ENCODE measurements at regions not wholly inside any gene's neighbourhood (a gene's known extent, or its start where the extent isn't known, plus 50 kb on each side); places are given as distances from the start of the nearest gene placed in this dataset.

DNA sequence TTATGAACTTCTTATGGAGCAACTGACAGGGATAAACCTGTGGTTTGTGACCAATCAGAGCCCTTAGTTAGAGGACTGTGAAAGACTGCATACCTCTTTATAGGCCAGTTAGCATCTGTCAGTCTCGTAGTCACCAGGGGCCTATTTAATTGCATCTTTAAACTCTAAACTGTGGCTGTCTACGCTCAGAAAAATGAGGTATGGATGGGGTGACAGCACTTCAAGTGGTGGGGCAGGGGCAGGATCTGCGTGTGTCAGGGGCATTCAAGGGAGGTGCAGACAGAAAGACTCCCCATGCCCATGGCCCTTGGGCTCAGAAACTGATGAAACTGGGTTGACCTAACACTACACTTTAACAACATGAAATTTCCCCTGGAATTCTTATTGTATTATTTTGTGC, 132.6 kb upstream of the TBCA start:
- no peaks in the 10 kb centered on the region for H3K36me3 Mint-ChIP-seq (ENCODE audit: low read depth)
- 94% methylated on average over 3 of the region's 3 CpGs; no CpG with 5 or more reads in 1 of the 2 experiments for WGBS, 2 experiments (ENCODE audit: insufficient coverage in 1 of 2, insufficient read length in 1 of 2)
- Histone ChIP-seq H3K36me3 (ENCODE audit: control insufficient read depth, insufficient read depth, low read length) (no peaks in the 10 kb centered on the region), H3K4me3 (ENCODE audit: low read length) (no peak overlapping the region), H3K9me3 (ENCODE audit: control insufficient read depth, low read length) (no peaks in the 10 kb centered on the region), H3K27ac (ENCODE audit: low read depth, low read length) (no peak overlapping the region), H3K4me1 (ENCODE audit: control insufficient read depth, insufficient read depth, low read length) (no peaks in the 10 kb centered on the region), H3K27me3 (ENCODE audit: control insufficient read depth, insufficient read depth, low read length, poor library complexity, severe bottlenecking) (no peaks in the 10 kb centered on the region), H3K9ac (ENCODE audit: extremely low read depth, low read length, poor library complexity, severe bottlenecking) (no peak overlapping the region)
- H3K9me3 Mint-ChIP-seq = no peaks in the 10 kb centered on the region
- H3K27ac Mint-ChIP-seq = no peak overlapping the region
- H3K27me3 Mint-ChIP-seq (ENCODE audit: insufficient read depth) = peaks cover 32% of the 10 kb centered on the region
- H3K4me3 Mint-ChIP-seq = no peak overlapping the region
- H3K4me1 Mint-ChIP-seq = no peaks in the 10 kb centered on the region
- TF ChIP-seq CTCF (conservative IDR thresholded peaks at IDR 0.05) = no peak
- DNase-seq = no peak

DNA sequence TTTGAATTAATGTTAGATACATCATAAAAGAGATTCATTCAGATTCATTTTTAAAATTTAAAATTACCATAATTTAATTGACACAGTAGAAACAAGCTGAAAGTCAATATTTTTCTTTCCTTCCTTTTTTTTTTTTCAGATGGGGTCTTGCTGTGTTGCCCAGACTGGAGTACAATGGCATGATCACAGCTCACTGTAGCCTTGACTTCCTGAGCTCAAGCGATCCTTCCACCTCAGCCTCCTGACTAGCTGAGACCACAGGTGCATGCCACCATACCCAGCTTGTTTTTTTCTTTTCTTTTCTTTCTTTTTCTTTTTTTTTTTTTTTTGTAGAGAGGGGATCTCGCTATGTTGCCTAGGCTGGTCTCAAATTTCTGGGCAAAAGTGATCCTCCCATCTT, 131.6 kb upstream of the TBCA start:
- no peak for DNase-seq
- no peak overlapping the region for H3K27ac ChIP-seq (ENCODE audit: low read depth, low read length)
- H3K27ac Mint-ChIP-seq = no peak overlapping the region

GRCh38 chr5:77906806-77907205, 130.7 kb upstream of the TBCA start:
- H3K27me3 Mint-ChIP-seq (ENCODE audit: insufficient read depth) = peaks cover 19% of the 10 kb centered on the region
- DNase-seq = no peak
- no peak overlapping the region for H3K4me3 ChIP-seq (ENCODE audit: low read length)
- no peak overlapping the region for H3K4me3 Mint-ChIP-seq
- H3K9me3 Mint-ChIP-seq = no peaks in the 10 kb centered on the region
- WGBS, 2 experiments (ENCODE audit: insufficient coverage in 1 of 2, insufficient read length in 1 of 2) = 93 to 95% methylated on average over 7 to 8 of the region's 8 CpGs
- no peak for TF ChIP-seq CTCF (conservative IDR thresholded peaks at IDR 0.05)
- no peak overlapping the region for H3K9ac ChIP-seq (ENCODE audit: extremely low read depth, low read length, poor library complexity, severe bottlenecking)
- no peaks in the 10 kb centered on the region for H3K27me3 ChIP-seq (ENCODE audit: control insufficient read depth, insufficient read depth, low read length, poor library complexity, severe bottlenecking)
- H3K4me1 ChIP-seq (ENCODE audit: control insufficient read depth, insufficient read depth, low read length) = no peaks in the 10 kb centered on the region
- H3K36me3 ChIP-seq (ENCODE audit: control insufficient read depth, insufficient read depth, low read length) = no peaks in the 10 kb centered on the region
- H3K27ac Mint-ChIP-seq = no peak overlapping the region
- H3K9me3 ChIP-seq (ENCODE audit: control insufficient read depth, low read length) = no peaks in the 10 kb centered on the region
- H3K27ac ChIP-seq (ENCODE audit: low read depth, low read length) = no peak overlapping the region
- H3K4me1 Mint-ChIP-seq = no peaks in the 10 kb centered on the region
- H3K36me3 Mint-ChIP-seq (ENCODE audit: low read depth) = no peaks in the 10 kb centered on the region

More for the DNA sequence above, 131.6 kb upstream of the TBCA start:
- no peaks in the 10 kb centered on the region for H3K9me3 ChIP-seq (ENCODE audit: control insufficient read depth, low read length)
- peaks cover 26% of the 10 kb centered on the region for H3K27me3 Mint-ChIP-seq (ENCODE audit: insufficient read depth)
- H3K27me3 ChIP-seq (ENCODE audit: control insufficient read depth, insufficient read depth, low read length, poor library complexity, severe bottlenecking) = no peaks in the 10 kb centered on the region
- no peak overlapping the region for H3K4me3 ChIP-seq (ENCODE audit: low read length)
- H3K36me3 ChIP-seq (ENCODE audit: control insufficient read depth, insufficient read depth, low read length) = no peaks in the 10 kb centered on the region
- H3K36me3 Mint-ChIP-seq (ENCODE audit: low read depth) = no peaks in the 10 kb centered on the region
- H3K9me3 Mint-ChIP-seq = no peaks in the 10 kb centered on the region
- H3K4me1 Mint-ChIP-seq = no peaks in the 10 kb centered on the region
- 93% methylated on average over 2 of the region's 2 CpGs; no CpG with 5 or more reads in 1 of the 2 experiments for WGBS, 2 experiments (ENCODE audit: insufficient coverage in 1 of 2, insufficient read length in 1 of 2)
- no peaks in the 10 kb centered on the region for H3K4me1 ChIP-seq (ENCODE audit: control insufficient read depth, insufficient read depth, low read length)
- no peak overlapping the region for H3K4me3 Mint-ChIP-seq
- H3K9ac ChIP-seq (ENCODE audit: extremely low read depth, low read length, poor library complexity, severe bottlenecking) = no peak overlapping the region
- no peak for TF ChIP-seq CTCF (conservative IDR thresholded peaks at IDR 0.05)

All from endodermal cell (in vitro differentiated cells).